HG02840 (cell line): ENCODE measurements at regions not wholly inside any gene's neighbourhood (a gene's known extent, or its start where the extent isn't known, plus 50 kb on each side); places are given as distances from the start of the nearest gene placed in this dataset.
A peak's percentile ranks its signal among the peaks of the same experiment; 100 is the strongest.

ENCODE experiments used
- ATAC-seq: cut with Tn5 transposase; IDR thresholded peaks from one replicate; pipeline ENCODE4 v1.9.1; 2021; ENCODE audit warnings: mild to moderate bottlenecking, moderate library complexity, moderate number of reproducible peaks; ENCODE audit not compliant: unreplicated experiment, low FRiP score

DNA sequence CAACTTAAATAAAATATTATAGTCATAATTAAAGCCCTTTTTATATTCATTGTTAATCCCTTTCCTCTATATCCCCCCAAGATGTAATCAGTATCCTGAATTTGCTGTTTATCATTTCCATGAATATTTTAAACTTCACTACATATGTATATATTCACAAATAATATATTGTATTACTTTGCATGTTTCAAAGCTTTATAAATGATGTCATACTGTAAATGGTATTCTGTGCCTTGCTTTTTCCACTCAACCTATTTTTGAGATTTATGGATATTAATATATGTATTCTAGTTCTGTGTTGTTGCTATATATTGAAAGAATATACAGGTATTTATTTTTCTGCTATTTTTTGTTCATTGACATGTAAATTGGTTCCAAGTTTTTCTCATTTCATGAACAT, 173.1 kb downstream of the CCDC71L start:
- ATAC-seq: no peak

DNA sequence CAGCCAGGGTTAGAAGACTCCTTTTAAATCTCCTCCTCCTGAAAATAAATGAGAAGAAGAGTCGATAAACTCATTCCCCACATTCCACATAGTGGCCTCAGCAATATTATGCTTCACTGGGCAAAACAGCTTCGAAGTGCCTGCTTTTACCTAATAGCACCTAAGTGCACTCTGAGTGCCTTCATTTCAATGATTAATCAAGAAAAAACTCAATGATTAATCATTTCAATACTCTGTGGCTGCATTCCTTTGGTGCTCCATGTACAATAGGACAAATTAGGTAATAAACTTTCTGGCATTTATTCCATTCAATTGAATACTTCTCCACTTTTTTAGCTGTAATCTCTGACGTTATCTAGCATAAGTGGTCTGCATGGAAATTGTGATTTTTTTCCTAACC, 174.6 kb downstream of the CCDC71L start:
- no peak for ATAC-seq

GRCh38 chr7:106485919-106486318, 175.0 kb downstream of the CCDC71L start:
- ATAC-seq: no peak

DNA sequence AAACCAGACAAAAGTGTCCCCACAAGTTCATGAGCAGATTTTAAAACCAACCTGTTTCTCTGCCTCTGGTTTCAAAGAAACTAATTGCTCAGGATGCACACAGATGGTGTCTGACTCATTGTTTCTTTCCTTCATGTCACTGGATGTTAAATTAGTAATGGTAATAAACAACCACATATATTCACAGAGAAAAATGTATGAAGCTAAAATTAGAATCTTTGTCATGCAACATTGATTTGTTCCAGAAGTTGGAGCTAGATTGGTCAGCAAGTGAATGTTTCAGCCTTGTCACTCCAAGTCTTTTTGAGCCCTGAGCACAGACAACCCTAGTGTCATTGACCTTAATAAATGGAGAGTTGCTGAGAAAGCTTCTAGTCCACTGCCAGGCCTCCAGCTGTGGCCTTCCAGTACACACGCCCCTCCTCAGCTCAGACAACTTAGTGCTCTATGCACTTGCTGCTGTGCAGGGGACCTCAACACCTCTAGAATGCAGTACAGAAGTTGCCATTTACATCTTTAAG, 175.9 kb downstream of the CCDC71L start:
- no peak for ATAC-seq

DNA sequence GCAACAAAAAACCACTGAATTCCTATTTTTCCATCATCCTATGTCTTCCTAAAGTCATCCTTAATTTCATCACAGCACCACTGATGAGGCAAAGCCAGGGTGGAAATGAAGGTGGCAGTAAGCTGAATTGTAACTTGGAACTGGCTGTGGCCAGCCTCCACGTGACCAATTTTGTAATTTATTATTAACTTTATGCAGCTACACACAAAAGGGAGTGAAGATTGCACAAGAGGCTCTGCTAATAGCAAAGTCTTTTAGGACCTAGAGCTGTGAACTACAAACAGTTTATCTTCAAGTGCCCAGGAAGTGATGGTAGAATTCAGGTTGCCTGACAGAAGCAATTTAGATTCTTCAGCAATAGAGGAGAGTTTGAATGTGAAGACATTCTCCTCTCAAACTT, 176.4 kb downstream of the CCDC71L start:
- ATAC-seq: no peak

DNA sequence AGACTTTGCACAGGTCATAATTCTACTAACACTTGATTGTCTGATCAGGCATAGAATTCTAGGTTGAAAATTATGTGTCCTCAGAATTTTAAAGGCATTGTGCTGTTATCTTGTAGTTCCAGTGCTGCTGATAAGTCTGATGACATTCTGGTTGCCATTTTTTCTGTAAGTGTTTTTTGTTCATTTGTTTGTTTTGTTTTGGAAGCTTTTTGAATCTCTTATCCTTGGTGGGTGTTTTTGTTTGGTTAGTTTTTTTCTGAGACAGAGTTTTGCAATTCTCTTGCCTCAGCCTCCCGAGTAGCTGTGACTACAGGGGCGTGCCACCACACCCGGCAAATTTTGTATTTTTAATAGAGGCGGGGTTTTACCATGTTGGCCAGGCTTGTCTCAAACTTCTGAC, 178.9 kb downstream of the CCDC71L start:
- ATAC-seq: no peak

DNA sequence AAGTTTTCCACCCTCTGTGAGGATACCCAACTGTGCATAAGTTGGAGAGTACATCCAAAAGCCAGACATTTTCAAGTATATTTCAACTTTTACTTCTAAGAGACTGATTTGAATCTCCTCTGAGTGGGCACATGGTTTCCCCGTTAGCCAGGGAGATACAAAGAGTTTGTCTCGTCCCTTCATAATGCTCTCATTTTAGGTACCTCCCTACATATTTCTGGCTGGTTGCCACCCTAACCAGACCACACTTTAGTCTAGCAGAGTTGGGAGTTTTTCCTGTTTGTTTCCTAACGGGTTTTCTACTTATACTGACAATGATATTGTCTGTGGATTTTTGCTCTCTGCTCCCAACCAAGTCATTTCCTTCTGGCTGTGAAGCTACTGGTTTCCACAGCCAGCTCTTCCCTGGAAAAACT, 180.3 kb downstream of the CCDC71L start:
- ATAC-seq: peak; percentile 27

GRCh38 chr7:106480161-106480579, 180.8 kb downstream of the CCDC71L start:
- ATAC-seq: peak; percentile 65

DNA sequence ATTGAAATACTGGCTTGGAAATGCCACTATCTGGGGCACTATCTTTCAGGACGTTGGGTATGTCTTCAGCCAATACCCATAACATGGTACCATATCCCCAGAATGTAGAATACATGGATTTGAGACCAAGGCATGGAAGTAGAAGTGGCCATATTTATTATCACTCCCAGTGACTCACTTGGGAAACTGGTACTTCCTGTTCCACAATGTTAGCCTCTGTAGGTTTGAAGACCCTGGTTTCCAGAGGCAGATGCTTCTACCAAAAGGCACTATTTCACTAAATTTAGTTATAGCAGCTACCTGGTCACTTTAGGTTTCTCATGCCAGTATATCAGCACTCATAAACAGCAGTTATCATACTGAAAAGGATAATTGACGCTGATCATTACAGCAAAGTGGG, 184.2 kb downstream of the CCDC71L start:
- ATAC-seq: no peak

GRCh38 chr7:106472741-106473140, 188.0 kb upstream of the NAMPT start:
- no peak for ATAC-seq

DNA sequence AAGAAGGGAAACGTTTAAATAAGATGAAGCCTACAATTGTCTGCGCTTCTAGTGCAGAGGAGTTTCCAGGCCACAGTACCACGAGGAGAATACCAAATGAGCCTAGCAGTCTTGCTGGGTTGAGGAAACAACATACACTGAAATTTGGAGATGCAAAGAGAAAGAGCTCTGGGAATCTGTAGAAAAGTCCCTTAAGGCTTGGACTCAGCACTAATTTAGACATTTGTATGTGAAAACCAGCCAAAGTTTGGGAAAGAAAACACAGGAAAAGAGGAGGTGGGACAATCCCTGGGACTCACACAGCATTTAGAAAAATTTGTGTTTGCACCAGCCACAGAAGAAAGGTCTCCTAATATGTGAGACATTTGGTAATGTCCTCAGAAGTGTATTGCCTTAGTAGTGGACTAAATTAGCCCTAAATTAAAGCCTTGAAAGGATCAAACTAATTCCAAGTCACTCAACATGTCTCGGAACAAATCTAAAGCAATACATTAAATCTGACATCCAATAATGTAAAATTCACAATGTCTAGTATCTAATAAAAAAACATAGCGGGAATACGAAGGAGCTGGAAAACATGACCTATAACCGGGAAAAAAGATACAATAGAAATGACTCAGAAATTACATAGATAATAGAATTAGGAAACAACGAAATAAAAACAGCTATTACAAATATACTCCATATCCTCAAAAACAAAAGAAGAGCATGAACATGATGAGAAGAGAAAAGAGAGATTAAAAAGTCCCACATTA, 187.1 kb upstream of the NAMPT start:
- ATAC-seq: no peak

DNA sequence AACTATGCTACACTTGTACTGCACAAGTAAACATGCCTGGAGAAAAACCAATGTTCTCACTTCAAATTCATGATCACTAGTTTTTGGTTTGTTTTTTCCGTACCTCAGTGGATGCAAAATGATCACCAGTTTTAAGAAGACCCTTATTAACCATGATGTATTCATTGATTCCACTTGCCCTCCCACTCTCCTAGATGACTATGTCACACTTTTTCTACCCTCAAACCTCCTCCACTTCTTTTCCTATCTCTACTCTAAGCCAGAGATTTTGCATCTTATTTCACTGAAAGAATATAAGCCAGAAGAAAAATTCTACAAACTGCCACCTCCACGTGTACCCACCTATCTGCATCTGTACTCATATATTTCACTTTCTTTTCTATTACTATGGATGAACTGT, 186.2 kb upstream of the NAMPT start:
- no peak for ATAC-seq

DNA sequence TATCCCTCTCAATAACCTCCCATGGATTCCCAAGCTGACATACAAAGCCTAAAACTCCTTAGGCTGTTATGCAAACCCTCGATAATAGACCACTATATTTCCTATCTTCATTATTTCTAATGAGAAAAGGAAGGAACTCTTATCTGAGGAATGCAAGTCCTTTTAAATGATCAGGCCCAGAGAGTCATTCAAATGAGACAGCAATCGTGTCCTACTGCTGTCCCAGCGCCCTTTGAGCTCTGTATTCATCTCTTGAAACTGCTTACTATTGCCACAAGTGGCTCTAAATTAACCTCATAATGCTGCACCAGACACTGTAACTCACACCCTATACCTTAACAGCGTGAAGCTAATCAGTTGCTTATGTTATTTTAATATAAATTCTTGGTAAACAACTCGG, 182.1 kb upstream of the NAMPT start:
- ATAC-seq: no peak

- no peak for ATAC-seq
These were observed 181.1 kb upstream of the NAMPT start for GRCh38 chr7:106465704-106466468.

GRCh38 chr7:106464651-106465050, 179.9 kb upstream of the NAMPT start:
- ATAC-seq: no peak

DNA sequence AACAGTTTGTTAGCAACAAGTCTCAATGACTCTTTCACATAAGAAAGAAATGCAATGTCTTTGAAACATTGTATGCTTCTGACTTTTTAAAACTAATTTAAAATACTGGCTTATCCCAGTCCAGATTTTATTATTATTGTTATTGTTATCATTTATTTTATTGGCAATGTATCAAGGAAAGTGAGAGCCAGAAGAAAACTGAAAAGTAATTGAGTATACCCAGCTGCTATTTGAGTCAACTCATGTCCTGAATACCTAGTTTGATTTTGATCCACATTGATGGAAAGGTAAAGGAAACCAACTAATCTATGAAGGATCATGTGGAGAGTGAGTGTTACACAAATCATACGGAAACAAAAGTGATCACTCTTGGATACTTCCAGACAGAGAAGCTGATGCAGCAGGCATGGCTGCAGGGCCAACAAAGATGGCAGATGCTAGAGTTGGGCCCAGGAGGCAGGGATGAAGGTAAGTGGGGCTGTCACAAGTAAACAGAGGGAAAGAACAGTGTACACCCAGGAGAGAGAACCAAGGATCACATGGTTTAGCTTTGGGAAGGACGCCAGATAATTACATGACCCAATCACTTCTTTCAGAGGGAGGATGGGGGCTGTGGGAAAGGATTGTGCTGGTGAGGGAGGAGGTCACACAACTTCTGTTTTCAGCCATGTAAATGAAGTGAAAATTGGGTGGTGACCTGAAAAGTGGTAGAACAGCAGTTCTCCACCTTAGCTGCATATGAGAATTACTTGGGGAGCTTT, 179.2 kb upstream of the NAMPT start:
- no peak for ATAC-seq

GRCh38 chr7:106462914-106463482, 178.2 kb upstream of the NAMPT start:
- ATAC-seq: no peak

- ATAC-seq: no peak
These were observed 177.6 kb upstream of the NAMPT start for GRCh38 chr7:106462365-106462859.

DNA sequence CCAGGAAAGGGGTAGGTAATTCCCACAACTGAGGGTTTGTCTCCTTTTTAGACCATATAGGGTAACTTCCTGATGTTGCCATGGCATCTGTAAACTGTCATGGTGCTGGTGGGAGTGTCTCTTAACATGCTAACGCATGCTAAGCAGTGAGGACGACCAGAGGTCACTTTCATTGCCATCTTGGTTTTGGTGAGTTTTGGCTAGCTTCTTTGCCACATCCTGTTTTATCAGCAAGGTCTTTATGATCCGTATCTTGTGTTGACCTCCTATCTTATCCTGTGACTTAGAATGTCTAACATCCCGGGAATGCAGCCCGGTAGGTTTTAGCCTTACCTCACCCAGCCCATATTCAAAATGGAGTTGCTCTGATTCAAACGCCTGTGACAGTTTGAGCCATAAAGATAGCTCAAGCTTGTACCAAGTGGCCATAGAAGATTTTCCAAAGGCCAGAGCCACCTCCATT, 176.0 kb upstream of the NAMPT start:
- ATAC-seq: no peak

DNA sequence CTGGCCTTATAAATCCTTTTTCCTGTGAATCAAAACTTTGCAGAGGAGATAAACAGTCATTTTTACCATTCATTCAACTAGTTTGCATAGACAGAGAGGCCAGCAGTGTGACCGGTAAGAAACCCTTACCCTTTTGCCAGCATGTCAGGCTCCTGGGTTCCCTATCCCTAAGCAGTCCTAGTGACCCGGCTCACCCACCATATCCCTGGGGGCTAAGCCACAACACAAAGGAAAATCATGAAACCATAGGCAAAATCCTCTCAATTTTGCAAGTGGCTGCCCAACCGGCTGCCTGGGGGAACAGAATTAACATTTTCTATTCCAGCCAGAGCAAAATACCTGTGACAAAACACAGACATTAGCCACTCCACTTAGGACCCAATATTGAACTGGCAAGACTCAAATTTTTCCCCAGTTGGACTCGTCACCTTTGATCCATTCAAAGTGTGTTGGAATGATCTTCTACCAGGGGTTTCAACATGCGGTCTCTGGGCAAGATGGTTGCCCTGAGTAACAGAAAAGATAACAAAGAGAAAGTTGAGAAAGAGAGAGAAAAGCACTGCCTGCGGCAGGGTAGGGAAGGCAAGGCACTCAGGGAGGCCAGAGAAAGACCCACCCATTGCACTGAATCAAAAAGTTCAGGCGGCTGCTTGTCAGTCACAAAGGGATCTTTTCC, 174.8 kb upstream of the NAMPT start:
- ATAC-seq: no peak
